HCT116 (cell line): ENCODE measurements at regions not wholly inside any gene's neighbourhood (a gene's known extent, or its start where the extent isn't known, plus 50 kb on each side); places are given as distances from the start of the nearest gene placed in this dataset.

Source experiments
- ATAC-seq: fragments of 200-7000 bp; cut with Tn5 transposase; 2 replicates; pipeline ENCODE4 v1.9.1; 2020; ENCODE audit warnings: mild to moderate bottlenecking, moderate library complexity
- BruUV-seq: library from RNA; stranded (reverse); fragments of 400-500 nt; replicated peaks from 2 replicates; lab custom pipeline; 2021; lab: Mats Ljungman, UMichigan
- CTCF ChIA-PET: fragments of 300-600 bp; sonication (Branson Sonifier 250); formaldehyde crosslinking; loops from one replicate; lab custom pipeline; 2021; ENCODE audit warnings: antibody characterized with exemption; lab: Charles Lee
- POLR2A ChIA-PET: fragments of 300-600, 350-600 bp; sonication (Branson Sonifier 250); formaldehyde crosslinking; loops from one replicate; lab custom pipeline; 2021; ENCODE audit warnings: antibody characterized with exemption; lab: Charles Lee
- RAD21 ChIA-PET, 2 experiments: fragments of 300-600 bp; sonication (Branson Sonifier 250); formaldehyde crosslinking; loops; one replicate each; lab custom pipeline; 2023; ENCODE audit warnings: low total read pairs in 2 of 2; ENCODE audit not compliant: uncharacterized antibody in 2 of 2, unreplicated experiment in 2 of 2, low non-redundant PET in 1 of 2; lab: Charles Lee
- DNase-seq: peaks from one replicate; pipeline ENCODE4 v3.0.0-alpha.2; 2010; ENCODE audit warnings: low read depth, low spot score
- H2AFZ ChIP-seq: fragments of 200-600 bp; shearing (Covaris generic), sonication (generic); 2 replicates; pipeline ENCODE4 v1.6.1; 2017; ENCODE audit warnings: low read depth, mixed run types, mixed read lengths, antibody characterized with exemption, low read length; ENCODE audit not compliant: poor library complexity, severe bottlenecking
- H3K27ac ChIP-seq: 2 replicates; pipeline ENCODE4 v1.5.1; 2012; ENCODE audit warnings: low read depth, low read length
- H3K27me3 ChIP-seq: fragments of 200-600 bp; sonication (generic); 2 replicates; pipeline ENCODE4 v1.6.1; 2016; ENCODE audit warnings: mixed run types, low read length, mixed read lengths; ENCODE audit not compliant: insufficient read depth
- H3K36me3 ChIP-seq, 2 experiments: fragments of 200-500 bp in 1 of 2; fragments of 200-600 bp in 1 of 2; sonication (Bioruptor generic) in 1 of 2; sonication (generic) in 1 of 2; 2 replicates each; pipeline versions ENCODE4 v1.5.1 to v1.6.1; 2014 to 2016; ENCODE audit warnings: low read length in 2 of 2, inconsistent platforms in 1 of 2, mixed read lengths in 1 of 2, mixed run types in 1 of 2; ENCODE audit not compliant: insufficient read depth in 2 of 2, control insufficient read depth in 1 of 2
- H3K4me1 ChIP-seq, 2 experiments: fragments of 200-600 bp in 1 of 2; sonication (generic) in 1 of 2; 2 replicates each; pipeline versions ENCODE4 v1.5.1 to v1.6.1; 2012 to 2017; ENCODE audit warnings: low read length in 2 of 2, inconsistent platforms in 1 of 2, mild to moderate bottlenecking in 1 of 2, mixed read lengths in 1 of 2, mixed run types in 1 of 2, moderate library complexity in 1 of 2; ENCODE audit not compliant: insufficient read depth in 2 of 2, control insufficient read depth in 1 of 2
- H3K4me2 ChIP-seq: fragments of 200-600 bp; sonication (generic); 2 replicates; pipeline ENCODE4 v1.6.1; 2017; ENCODE audit warnings: mixed run types, low read length, mixed read lengths
- H3K4me3 ChIP-seq, 2 experiments: fragments of 200-600 bp in 1 of 2; sonication (generic) in 1 of 2; replicated peaks in 1 of 2; 2 replicates each; pipeline ENCODE4 v1.5.1; 2011 to 2016; ENCODE audit warnings: low read length in 2 of 2, control low read depth in 1 of 2, low read depth in 1 of 2, mild to moderate bottlenecking in 1 of 2, mixed read lengths in 1 of 2, mixed run types in 1 of 2
- H3K79me2 ChIP-seq: fragments of 200-600 bp; sonication (generic); 2 replicates; pipeline ENCODE4 v1.6.1; 2017; ENCODE audit warnings: mild to moderate bottlenecking, mixed run types, low read length, moderate library complexity, mixed read lengths; ENCODE audit not compliant: insufficient read depth
- H3K9ac ChIP-seq: fragments of 200-600 bp; sonication (generic); 2 replicates; pipeline ENCODE4 v1.6.1; 2016; ENCODE audit warnings: low read length, mixed read lengths
- H3K9me2 ChIP-seq: fragments of 200-600 bp; sonication (generic), shearing (Covaris generic); 2 replicates; pipeline ENCODE4 v1.6.1; 2017; ENCODE audit warnings: mixed run types, mild to moderate bottlenecking, moderate library complexity; ENCODE audit not compliant: insufficient read depth
- H3K9me3 ChIP-seq, 2 experiments: fragments of 200-500 bp in 1 of 2; fragments of 200-600 bp in 1 of 2; sonication (Bioruptor generic) in 1 of 2; sonication (generic) in 1 of 2; 2 replicates each; pipeline ENCODE4 v1.6.1; 2014 to 2017; ENCODE audit warnings: low read length in 2 of 2, mixed read lengths in 2 of 2, inconsistent platforms in 1 of 2, low read depth in 1 of 2, mild to moderate bottlenecking in 1 of 2, mixed run types in 1 of 2, moderate library complexity in 1 of 2; ENCODE audit not compliant: control insufficient read depth in 1 of 2, insufficient read depth in 1 of 2
- H4K20me1 ChIP-seq: fragments of 200-600 bp; sonication (generic), shearing (Covaris generic); 2 replicates; pipeline ENCODE4 v1.6.1; 2017; ENCODE audit warnings: mixed run types, mild to moderate bottlenecking, moderate library complexity; ENCODE audit not compliant: insufficient read depth
- CTCF ChIP-seq, 3 experiments: fragments of 200-600 bp in 1 of 3; sonication (generic) in 1 of 3; IDR thresholded peaks in 2 of 3; conservative IDR thresholded peaks in 1 of 3; 2 replicates each; pipeline ENCODE4 v1.5.1; 2012 to 2017; ENCODE audit warnings: low read depth in 2 of 3, low read length in 2 of 3, antibody characterized with exemption in 1 of 3, borderline replicate concordance in 1 of 3, control low read depth in 1 of 3, mild to moderate bottlenecking in 1 of 3, mixed read lengths in 1 of 3, mixed run types in 1 of 3, moderate library complexity in 1 of 3; ENCODE audit not compliant: insufficient read depth in 1 of 3
- EGR1 ChIP-seq: IDR thresholded peaks from 2 replicates; pipeline ENCODE4 v1.6.1; 2012; ENCODE audit warnings: low read depth
- ELF1 ChIP-seq: IDR thresholded peaks from 2 replicates; pipeline ENCODE4 v1.6.1; 2012; ENCODE audit warnings: low read depth, borderline replicate concordance
- EZH2 ChIP-seq: fragments of 200-600 bp; sonication (generic); IDR thresholded peaks from 2 replicates; pipeline ENCODE4 v1.6.1; 2017; ENCODE audit warnings: antibody characterized with exemption, mixed run types
- EZH2phosphoT487 ChIP-seq: fragments of 200-600 bp; IDR thresholded peaks from 2 replicates; pipeline ENCODE4 v1.6.1; 2018; ENCODE audit warnings: antibody characterized with exemption, borderline replicate concordance
- FOSL1 ChIP-seq: IDR thresholded peaks from 2 replicates; pipeline ENCODE4 v1.6.1; 2012; ENCODE audit warnings: low read depth
- POLR2A ChIP-seq: IDR thresholded peaks from 2 replicates; pipeline ENCODE4 v1.7.0; 2011; ENCODE audit warnings: borderline replicate concordance; ENCODE audit not compliant: insufficient read depth, insufficient read length; ENCODE audit errors: extremely low read depth
- POLR2AphosphoS5 ChIP-seq: IDR thresholded peaks from 2 replicates; pipeline ENCODE4 v1.6.1; 2011; ENCODE audit warnings: mild to moderate bottlenecking, low read depth, low read length, moderate library complexity
- RAD21 ChIP-seq: IDR thresholded peaks from 2 replicates; pipeline ENCODE4 v1.6.1; 2012; ENCODE audit warnings: low read depth, mild to moderate bottlenecking
- REST ChIP-seq: IDR thresholded peaks from 2 replicates; pipeline ENCODE4 v1.6.1; 2012; ENCODE audit warnings: low read depth
- SIN3A ChIP-seq: IDR thresholded peaks from 2 replicates; pipeline ENCODE4 v1.6.1; 2012; ENCODE audit warnings: low read depth
- SP1 ChIP-seq: IDR thresholded peaks from 2 replicates; pipeline ENCODE4 v1.6.1; 2012; ENCODE audit warnings: low read depth
- SRF ChIP-seq: IDR thresholded peaks from 2 replicates; pipeline ENCODE4 v1.6.1; 2012; ENCODE audit warnings: low read depth
- TCF7L2 ChIP-seq: IDR thresholded peaks from 2 replicates; pipeline ENCODE4 v1.7.0; 2011; ENCODE audit warnings: borderline replicate concordance, inconsistent platforms; ENCODE audit not compliant: insufficient read depth, insufficient read length; ENCODE audit errors: extremely low read depth
- ZNF274 ChIP-seq: fragments of 200-500 bp; sonication (Bioruptor generic); IDR thresholded peaks from 2 replicates; pipeline ENCODE4 v1.6.1; 2014; ENCODE audit warnings: mild to moderate bottlenecking, low read depth, low read length, inconsistent platforms
- intact Hi-C: fragments of 100-400 bp; cut with micrococcal nuclease; formaldehyde crosslinking; loops from 2 replicates; pipeline ENCODE4 v1.10.0; 2022
- TF ChIP-seq, protein P1 (sequence below): IDR thresholded peaks from 2 replicates; pipeline ENCODE4 v1.6.1; 2012
- TF ChIP-seq, protein P2 (sequence below): IDR thresholded peaks from 2 replicates; pipeline ENCODE4 v1.6.1; 2012

DNA sequence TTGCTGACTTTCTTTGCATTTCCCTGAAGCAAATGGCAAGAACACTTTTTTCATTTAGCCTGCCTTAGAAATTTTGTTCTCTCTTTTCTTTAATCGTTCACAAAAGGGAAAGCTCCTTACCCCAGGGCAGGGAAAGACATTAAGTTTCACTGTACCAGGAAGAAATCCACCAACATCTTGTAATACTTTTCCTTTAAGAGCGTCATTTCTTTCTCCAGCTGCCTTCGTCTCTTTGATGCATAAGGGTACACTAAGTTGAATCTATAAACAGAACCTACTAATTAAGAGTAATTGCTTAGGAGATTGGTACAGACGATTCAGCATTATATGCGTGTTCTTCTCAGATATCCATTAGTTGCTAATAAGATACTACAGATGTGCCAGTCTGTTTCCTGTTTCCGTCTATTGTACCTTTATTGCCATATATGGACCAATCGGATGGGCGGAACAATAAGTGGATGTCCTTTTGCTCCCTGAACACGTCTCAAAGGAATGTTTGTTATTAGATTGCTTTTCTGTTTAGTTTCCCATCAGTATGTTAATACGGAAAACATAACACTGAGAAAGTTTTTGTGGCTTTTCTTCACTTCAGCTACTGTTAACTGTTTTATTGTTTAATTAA lies 276.7 kb upstream of the RARB start:
- no peak for DNase-seq
- Histone ChIP-seq H3K9ac (no peak overlapping the region), H3K36me3 (no peaks in the 10 kb centered on the region), H3K4me1 (no peaks in the 10 kb centered on the region), H3K4me3 (no peak overlapping the region), H3K27ac (no peak overlapping the region), H3K79me2 (no peaks in the 10 kb centered on the region), H4K20me1 (no peaks in the 10 kb centered on the region), H3K9me3 (no peaks in the 10 kb centered on the region), H3K4me2 (no peak overlapping the region), H3K27me3 (no peaks in the 10 kb centered on the region), H3K9me2 (no peaks in the 10 kb centered on the region), H2AFZ (no peak overlapping the region)
- CTCF ChIA-PET: no interaction called here
- intact Hi-C loops: no loop called here
- no TSS peak for BruUV-seq
- no peak for ATAC-seq
- TF ChIP-seq POLR2A (no peak), SRF (no peak), EZH2 (no peak), CTCF (IDR thresholded peaks at IDR 0.05 in 2 of 3, conservative IDR thresholded peaks at IDR 0.05 in 1 of 3; ENCODE audit: borderline replicate concordance in 1 of 3, insufficient read depth in 1 of 3, low read depth in 2 of 3, low read length in 2 of 3) (no peak), FOSL1 (no peak), EGR1 (no peak), SIN3A (no peak), RAD21 (no peak), ELF1 (no peak), SP1 (no peak), EZH2phosphoT487 (no peak), POLR2AphosphoS5 (no peak), TCF7L2 (no peak), ZNF274 (no peak), REST (no peak)
- TF ChIP-seq, protein P1, sequence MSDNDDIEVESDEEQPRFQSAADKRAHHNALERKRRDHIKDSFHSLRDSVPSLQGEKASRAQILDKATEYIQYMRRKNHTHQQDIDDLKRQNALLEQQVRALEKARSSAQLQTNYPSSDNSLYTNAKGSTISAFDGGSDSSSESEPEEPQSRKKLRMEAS: no peak
- TF ChIP-seq, protein P2, sequence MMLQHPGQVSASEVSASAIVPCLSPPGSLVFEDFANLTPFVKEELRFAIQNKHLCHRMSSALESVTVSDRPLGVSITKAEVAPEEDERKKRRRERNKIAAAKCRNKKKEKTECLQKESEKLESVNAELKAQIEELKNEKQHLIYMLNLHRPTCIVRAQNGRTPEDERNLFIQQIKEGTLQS: no peak
- RAD21 ChIA-PET: no interaction called here
- POLR2A ChIA-PET: no interaction called here
